ENCODE measurements at regions not wholly inside any gene's neighbourhood (a gene's known extent, or its start where the extent isn't known, plus 50 kb on each side); places are given as distances from the start of the nearest gene placed in this dataset.

- no peak for TF ChIP-seq CTCF (IDR thresholded peaks at IDR 0.05; ENCODE audit: low read depth, low read length, missing control alignments)
Measured at GRCh38 chr12:22935090-22935489, 310.1 kb downstream of the ETNK1 start.

GRCh38 chr12:22935501-22935900 lies 310.5 kb downstream of the ETNK1 start:
- no peak for DNase-seq (ENCODE audit: low read depth)
- TF ChIP-seq CTCF (IDR thresholded peaks at IDR 0.05; ENCODE audit: low read depth, low read length, missing control alignments) = no peak
- H3K4me3 ChIP-seq (ENCODE audit: low read depth, low read length) = no peak overlapping the region

More at GRCh38 chr12:22935090-22935489, 310.1 kb downstream of the ETNK1 start:
- DNase-seq (ENCODE audit: low read depth) = no peak
- no peak overlapping the region for H3K4me3 ChIP-seq (ENCODE audit: low read depth, low read length)

- no peak for TF ChIP-seq CTCF (IDR thresholded peaks at IDR 0.05; ENCODE audit: low read depth, low read length, missing control alignments)
- H3K4me3 ChIP-seq (ENCODE audit: low read depth, low read length) = no peak overlapping the region
- DNase-seq (ENCODE audit: low read depth) = no peak
Measured at GRCh38 chr12:22938323-22938722, 313.4 kb downstream of the ETNK1 start.

- TF ChIP-seq CTCF (IDR thresholded peaks at IDR 0.05; ENCODE audit: low read depth, low read length, missing control alignments) = no peak
- DNase-seq (ENCODE audit: low read depth) = no peak
- H3K4me3 ChIP-seq (ENCODE audit: low read depth, low read length) = no peak overlapping the region
Measured at GRCh38 chr12:22951206-22951605, 326.2 kb downstream of the ETNK1 start.

- no peak for TF ChIP-seq CTCF (IDR thresholded peaks at IDR 0.05; ENCODE audit: low read depth, low read length, missing control alignments)
- no peak for DNase-seq (ENCODE audit: low read depth)
- H3K4me3 ChIP-seq (ENCODE audit: low read depth, low read length) = no peak overlapping the region
Measured at GRCh38 chr12:22956690-22957089, 331.7 kb downstream of the ETNK1 start.

- H3K4me3 ChIP-seq (ENCODE audit: low read depth, low read length) = no peak overlapping the region
- no peak for TF ChIP-seq CTCF (IDR thresholded peaks at IDR 0.05; ENCODE audit: low read depth, low read length, missing control alignments)
Measured at GRCh38 chr12:22967171-22967570, 342.2 kb downstream of the ETNK1 start.

GRCh38 chr12:22969521-22969920 lies 344.6 kb downstream of the ETNK1 start:
- no peak for DNase-seq (ENCODE audit: low read depth)
- TF ChIP-seq CTCF (IDR thresholded peaks at IDR 0.05; ENCODE audit: low read depth, low read length, missing control alignments) = no peak
- no peak overlapping the region for H3K4me3 ChIP-seq (ENCODE audit: low read depth, low read length)

More at GRCh38 chr12:22967171-22967570, 342.2 kb downstream of the ETNK1 start:
- no peak for DNase-seq (ENCODE audit: low read depth)
